ENCODE measurements at regions not wholly inside any gene's neighbourhood (a gene's known extent, or its start where the extent isn't known, plus 50 kb on each side); places are given as distances from the start of the nearest gene placed in this dataset.
"Not testable (repeated sequence)": the region's sequence is repeated elsewhere in the genome, so short reads cannot be mapped to it uniquely, and the experiment has no call there.

GRCh38 chr14:28820677-28821076, 54.1 kb downstream of the FOXG1 start:
- no peak overlapping the region for H3K4me3 ChIP-seq (replicated peaks; ENCODE audit: low read depth, low read length)
- H3K27me3 ChIP-seq (replicated peaks; ENCODE audit: control insufficient read depth, insufficient read depth, low read length): no peaks in the 10 kb centered on the region
- DNase-seq (ENCODE audit: extremely low read depth, insufficient read length): no peak
- H3K36me3 ChIP-seq (ENCODE audit: control insufficient read depth, insufficient read depth, low read length): no peaks in the 10 kb centered on the region
- TF ChIP-seq CTCF (IDR thresholded peaks at IDR 0.05; ENCODE audit: insufficient read depth, low read length, poor library complexity, severe bottlenecking): no peak

GRCh38 chr14:28821993-28822392, 55.4 kb downstream of the FOXG1 start:
- no peak for DNase-seq (ENCODE audit: extremely low read depth, insufficient read length)
- Histone ChIP-seq H3K27me3 (replicated peaks; ENCODE audit: control insufficient read depth, insufficient read depth, low read length) (no peaks in the 10 kb centered on the region), H3K36me3 (ENCODE audit: control insufficient read depth, insufficient read depth, low read length) (no peaks in the 10 kb centered on the region), H3K4me3 (replicated peaks; ENCODE audit: low read depth, low read length) (no peak overlapping the region)
- no peak for TF ChIP-seq CTCF (IDR thresholded peaks at IDR 0.05; ENCODE audit: insufficient read depth, low read length, poor library complexity, severe bottlenecking)

DNA sequence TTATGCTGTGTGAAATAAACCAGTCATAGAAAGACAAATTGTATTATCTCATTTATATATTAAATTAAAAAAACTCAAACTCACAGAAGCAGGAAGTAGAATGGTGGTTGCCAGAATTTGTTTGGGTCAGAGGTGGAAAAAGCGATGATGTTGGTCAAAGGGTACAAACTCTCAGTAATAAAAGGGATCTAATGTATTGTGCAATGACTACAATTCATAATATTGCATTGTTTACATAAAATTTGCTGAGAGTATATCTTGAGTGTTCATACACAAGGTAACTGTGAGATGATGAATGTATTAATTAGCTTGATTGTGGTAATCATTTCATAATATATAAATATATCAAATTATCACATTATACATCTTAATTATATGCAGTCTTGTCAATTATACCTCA, 56.7 kb downstream of the FOXG1 start:
- Histone ChIP-seq H3K36me3 (ENCODE audit: control insufficient read depth, insufficient read depth, low read length) (no peaks in the 10 kb centered on the region), H3K27me3 (replicated peaks; ENCODE audit: control insufficient read depth, insufficient read depth, low read length) (no peaks in the 10 kb centered on the region), H3K4me3 (replicated peaks; ENCODE audit: low read depth, low read length) (no peak overlapping the region)
- no peak for TF ChIP-seq CTCF (IDR thresholded peaks at IDR 0.05; ENCODE audit: insufficient read depth, low read length, poor library complexity, severe bottlenecking)
- no peak for DNase-seq (ENCODE audit: extremely low read depth, insufficient read length)

DNA sequence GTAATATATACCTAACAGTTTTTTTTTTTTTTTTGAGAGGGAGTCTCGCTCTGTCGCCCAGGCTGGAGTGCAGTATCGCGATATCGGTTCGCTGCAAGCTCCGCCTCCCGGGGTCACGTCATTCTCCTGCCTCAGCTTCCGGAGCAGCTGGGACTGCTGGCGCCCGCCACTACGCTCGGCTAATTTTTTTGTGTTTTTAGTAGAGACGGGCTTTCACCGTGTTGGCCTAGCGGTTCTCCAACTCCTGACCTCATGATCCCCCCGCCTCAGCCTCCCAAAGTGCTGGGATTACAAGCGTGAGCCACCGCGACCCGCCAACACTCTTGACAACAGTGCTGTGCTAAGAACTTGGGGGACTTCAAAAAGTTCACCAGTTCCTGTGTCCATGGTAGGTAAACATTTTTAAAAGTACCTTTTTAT, 63.5 kb downstream of the FOXG1 start:
- Histone ChIP-seq H3K4me3 (replicated peaks; ENCODE audit: low read depth, low read length) (no peak overlapping the region), H3K27me3 (replicated peaks; ENCODE audit: control insufficient read depth, insufficient read depth, low read length) (no peaks in the 10 kb centered on the region), H3K36me3 (ENCODE audit: control insufficient read depth, insufficient read depth, low read length) (no peaks in the 10 kb centered on the region)
- no peak for DNase-seq (ENCODE audit: extremely low read depth, insufficient read length)
- TF ChIP-seq CTCF (IDR thresholded peaks at IDR 0.05; ENCODE audit: insufficient read depth, low read length, poor library complexity, severe bottlenecking): no peak

GRCh38 chr14:28831126-28831525, 64.5 kb downstream of the FOXG1 start:
- Histone ChIP-seq H3K36me3 (ENCODE audit: control insufficient read depth, insufficient read depth, low read length) (no peaks in the 10 kb centered on the region), H3K27me3 (replicated peaks; ENCODE audit: control insufficient read depth, insufficient read depth, low read length) (no peaks in the 10 kb centered on the region), H3K4me3 (replicated peaks; ENCODE audit: low read depth, low read length) (no peak overlapping the region)
- peak; percentile 66 for DNase-seq (ENCODE audit: extremely low read depth, insufficient read length)
- no peak for TF ChIP-seq CTCF (IDR thresholded peaks at IDR 0.05; ENCODE audit: insufficient read depth, low read length, poor library complexity, severe bottlenecking)

GRCh38 chr14:28842569-28842968, 76.0 kb downstream of the FOXG1 start:
- H3K4me3 ChIP-seq (replicated peaks; ENCODE audit: low read depth, low read length); H3K36me3 ChIP-seq (ENCODE audit: control insufficient read depth, insufficient read depth, low read length); DNase-seq (ENCODE audit: extremely low read depth, insufficient read length); H3K27me3 ChIP-seq (replicated peaks; ENCODE audit: control insufficient read depth, insufficient read depth, low read length): not testable (repeated sequence)
